ENCODE measurements at regions not wholly inside any gene's neighbourhood (a gene's known extent, or its start where the extent isn't known, plus 50 kb on each side); places are given as distances from the start of the nearest gene placed in this dataset.

DNA sequence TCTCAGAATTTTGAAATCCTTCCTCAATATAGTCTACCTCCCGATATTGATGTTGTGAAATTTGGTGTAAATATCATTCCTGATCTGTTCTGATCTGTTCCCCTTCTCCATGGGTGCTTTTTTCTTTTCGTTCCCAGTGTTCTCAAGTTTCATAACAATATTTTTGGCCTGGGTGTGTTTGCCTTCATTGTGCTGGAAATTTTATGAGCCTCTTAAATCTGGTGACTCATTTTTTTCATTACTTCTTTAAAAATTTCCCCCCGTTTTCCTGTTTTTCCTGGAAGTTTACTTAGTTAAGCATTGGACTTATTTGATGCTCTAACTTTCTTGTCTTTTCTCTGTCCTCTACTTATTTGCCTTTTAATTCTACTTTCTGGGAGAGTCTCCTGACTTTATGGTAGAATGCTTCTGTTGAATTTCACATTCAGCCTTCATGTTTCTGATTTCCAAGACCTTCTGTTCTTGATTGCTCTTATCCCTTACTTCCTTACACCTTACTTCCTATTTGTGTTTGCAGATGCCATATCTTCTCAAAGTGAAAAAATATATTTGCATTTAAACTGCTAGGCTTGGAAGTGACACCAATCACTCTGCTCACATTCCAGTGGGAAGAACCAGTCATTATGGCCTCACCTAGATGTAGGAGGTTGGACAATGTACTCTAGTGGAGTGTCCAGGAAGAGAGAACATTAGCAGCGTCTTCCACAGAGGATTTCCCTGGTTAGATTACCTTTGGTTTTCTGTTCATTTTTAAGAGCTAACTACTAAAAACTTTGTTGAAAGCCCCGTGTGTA lies 441.9 kb downstream of the ARHGEF28 start:
- peak; percentile 19 for DNase-seq (ENCODE audit: low spot score)

DNA sequence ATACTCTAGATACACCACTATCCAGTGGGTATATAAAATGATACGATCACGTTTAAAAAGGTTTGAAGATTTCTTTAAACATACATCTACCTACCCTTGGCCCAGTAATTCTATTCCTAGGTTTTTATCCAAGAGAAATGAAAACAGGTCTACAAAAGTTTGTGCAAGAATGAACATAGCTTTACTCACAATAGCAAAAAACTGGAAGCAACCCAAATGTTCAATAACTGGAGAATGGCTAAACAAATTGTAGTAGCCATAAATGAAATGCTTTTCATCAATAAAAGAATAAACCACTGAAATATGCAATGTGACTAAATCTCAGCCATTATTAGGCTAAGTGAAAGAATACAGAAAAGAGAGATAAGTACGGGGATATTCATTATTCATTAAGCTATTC lies 438.9 kb downstream of the ARHGEF28 start:
- no peak for DNase-seq (ENCODE audit: low spot score)

DNA sequence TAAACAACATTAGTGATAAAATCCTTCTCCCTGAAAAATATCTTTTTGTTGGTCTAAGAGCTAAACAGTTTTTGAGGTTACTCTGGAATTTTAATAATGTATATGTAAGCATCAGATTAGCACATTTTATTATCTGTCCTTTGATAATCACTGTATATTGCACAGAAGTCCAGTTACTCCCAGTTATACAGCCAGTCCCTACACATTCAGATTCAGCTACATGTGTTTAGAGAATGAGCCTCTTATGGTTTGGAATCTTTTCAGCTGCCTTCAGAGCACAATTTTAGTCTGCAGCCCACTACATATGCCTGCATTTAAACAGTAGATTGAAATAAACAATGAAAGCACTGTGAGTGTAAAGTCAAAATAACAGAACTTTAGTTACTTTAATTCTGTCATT lies 438.2 kb downstream of the ARHGEF28 start:
- DNase-seq (ENCODE audit: low spot score), result peak; percentile 18

DNA sequence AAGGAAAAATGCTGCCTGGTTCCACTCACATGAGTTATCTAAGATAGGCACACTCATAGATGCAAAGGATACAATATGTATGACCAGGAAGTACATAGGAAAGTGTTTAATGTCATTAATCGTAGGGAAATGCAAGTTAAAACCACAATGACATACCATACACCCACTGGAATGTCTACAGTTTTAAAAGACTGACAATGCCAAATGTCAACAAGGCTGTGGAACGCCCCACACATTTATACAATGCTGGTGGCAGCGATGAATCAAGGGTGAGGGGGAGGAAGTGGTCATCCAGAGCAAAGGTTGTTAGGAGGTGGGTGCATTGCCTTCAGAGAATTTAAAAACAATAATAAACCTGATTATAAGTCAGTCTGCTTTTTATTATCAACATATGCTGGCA lies 437.8 kb downstream of the ARHGEF28 start:
- DNase-seq (ENCODE audit: low spot score), result no peak

DNA sequence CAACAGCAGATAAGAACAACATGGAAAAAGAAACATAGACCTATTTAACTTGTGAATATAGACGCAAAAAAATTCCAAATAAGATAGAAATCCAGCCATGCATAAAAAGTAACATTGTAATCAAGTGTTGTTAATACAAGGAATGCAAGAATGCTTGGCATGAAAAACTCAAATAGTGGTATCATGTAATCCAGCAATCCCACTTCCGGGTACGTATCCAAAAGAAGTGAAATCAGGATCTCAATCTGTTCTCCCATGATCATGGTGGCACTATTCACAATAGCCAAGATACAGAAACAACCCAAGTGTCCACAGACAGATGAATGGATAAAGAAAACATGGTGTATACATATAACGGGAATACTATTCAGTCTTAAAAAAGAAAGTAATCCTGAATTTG lies 437.4 kb downstream of the ARHGEF28 start:
- no peak for DNase-seq (ENCODE audit: low spot score)

GRCh38 chr5:74061292-74061691 lies 435.3 kb downstream of the ARHGEF28 start:
- DNase-seq (ENCODE audit: low spot score), result no peak

- no peak for DNase-seq (ENCODE audit: low spot score)
These were observed 433.7 kb downstream of the ARHGEF28 start for GRCh38 chr5:74059706-74060105.

DNA sequence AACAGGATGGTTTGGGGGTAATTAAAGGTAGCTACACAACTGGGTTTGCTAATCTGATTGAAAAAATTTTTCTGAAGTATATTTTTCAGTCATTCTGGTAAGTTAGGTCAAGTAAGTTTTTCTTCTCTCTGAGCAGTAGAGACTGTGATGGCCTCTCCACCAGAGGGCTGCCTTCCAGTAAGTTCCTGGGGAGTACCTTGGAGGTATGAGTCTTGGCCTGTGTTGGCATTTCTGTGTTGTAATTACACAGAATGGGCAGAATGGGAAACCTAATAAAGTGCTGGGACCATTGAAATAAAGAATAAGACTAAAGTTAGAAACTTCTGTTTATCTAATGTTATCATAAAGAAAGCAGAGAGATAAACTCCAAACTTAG lies 430.8 kb downstream of the ARHGEF28 start:
- peak; percentile 23 for DNase-seq (ENCODE audit: low spot score)

DNA sequence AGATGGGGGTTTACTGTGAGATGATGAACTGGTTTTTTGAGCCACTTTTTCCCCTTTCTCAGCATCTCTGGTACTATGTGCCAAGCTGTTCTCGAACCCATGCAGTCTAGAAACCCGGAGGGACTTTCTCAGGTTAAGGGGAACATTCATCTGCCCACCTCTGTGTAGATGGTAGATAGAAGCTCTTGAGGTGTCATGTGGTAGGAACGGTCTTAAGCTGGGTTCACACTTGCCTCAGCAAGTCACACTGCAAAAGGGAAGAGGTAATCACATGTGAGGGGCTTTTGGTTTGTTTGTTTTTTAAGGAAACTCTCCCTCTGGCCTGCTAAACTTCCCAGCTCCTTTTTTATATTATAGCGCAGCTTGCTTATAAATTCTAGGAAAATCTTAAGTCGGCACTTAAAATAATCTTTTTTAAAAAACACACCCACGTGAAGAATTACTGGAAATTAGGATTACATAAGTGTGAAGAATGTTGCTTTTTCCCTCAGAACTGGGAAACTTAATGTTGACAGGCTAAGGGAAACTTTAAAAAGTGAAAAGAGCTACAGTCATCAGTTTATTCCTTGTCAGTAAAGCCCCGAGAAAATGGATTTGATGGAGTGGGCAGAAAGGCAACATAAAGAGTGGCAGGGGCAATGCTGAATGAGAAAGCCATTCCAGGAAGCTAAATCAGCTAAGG lies 430.3 kb downstream of the ARHGEF28 start:
- DNase-seq (ENCODE audit: low spot score), result peak; percentile 47

- DNase-seq (ENCODE audit: low spot score), result no peak
These were observed 429.6 kb downstream of the ARHGEF28 start for GRCh38 chr5:74055486-74056106.

GRCh38 chr5:74054641-74055421 lies 428.8 kb downstream of the ARHGEF28 start:
- DNase-seq (ENCODE audit: low spot score), result peak; percentile 72

- DNase-seq (ENCODE audit: low spot score), result no peak
These were observed 428.1 kb downstream of the ARHGEF28 start for GRCh38 chr5:74054139-74054538.

GRCh38 chr5:74052441-74053221 lies 426.6 kb downstream of the ARHGEF28 start:
- no peak for DNase-seq (ENCODE audit: low spot score)

GRCh38 chr5:74051076-74051475 lies 425.1 kb downstream of the ARHGEF28 start:
- no peak for DNase-seq (ENCODE audit: low spot score)

- DNase-seq (ENCODE audit: low spot score), result no peak
These were observed 418.9 kb downstream of the ARHGEF28 start for GRCh38 chr5:74044936-74045335.

DNA sequence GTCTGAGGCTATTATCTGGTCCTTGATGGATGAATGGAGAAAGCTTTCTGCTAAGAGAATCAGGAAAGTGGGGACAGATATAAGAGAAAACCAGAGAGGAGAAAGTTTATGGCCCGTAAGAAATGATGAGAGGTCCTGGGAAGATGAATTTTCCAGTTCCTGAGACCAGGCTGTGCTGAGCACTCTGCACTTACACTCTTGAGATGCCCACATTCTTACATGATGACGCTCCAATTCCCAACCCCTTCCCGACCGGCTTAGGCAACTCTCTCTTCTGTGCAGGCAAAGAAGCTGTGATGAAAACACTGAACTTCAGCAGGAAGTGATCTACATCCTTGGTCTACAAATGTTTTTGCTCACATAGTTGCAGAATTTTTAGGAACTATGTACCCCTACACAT lies 417.0 kb downstream of the ARHGEF28 start:
- peak; percentile 88 for DNase-seq (ENCODE audit: low spot score)

DNA sequence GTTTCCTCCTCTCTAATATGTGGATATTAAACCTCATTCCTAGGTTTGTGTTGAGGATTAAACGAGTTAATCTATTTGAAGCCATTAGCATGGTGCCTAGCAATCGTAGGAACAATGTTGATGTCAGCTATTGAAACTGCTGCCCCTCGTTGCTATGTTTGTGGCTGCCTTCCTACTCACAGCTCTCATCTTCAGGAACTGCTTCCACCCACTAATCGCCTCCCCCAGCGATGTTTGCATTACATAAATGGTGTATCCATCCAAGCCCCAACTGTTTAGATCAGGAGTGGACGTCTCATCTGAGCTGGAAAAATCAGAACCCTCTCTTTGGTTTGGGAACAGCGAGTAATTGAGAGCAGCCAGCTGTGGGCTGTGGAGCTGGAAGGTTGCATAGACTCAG lies 416.6 kb downstream of the ARHGEF28 start:
- DNase-seq (ENCODE audit: low spot score), result no peak

DNA sequence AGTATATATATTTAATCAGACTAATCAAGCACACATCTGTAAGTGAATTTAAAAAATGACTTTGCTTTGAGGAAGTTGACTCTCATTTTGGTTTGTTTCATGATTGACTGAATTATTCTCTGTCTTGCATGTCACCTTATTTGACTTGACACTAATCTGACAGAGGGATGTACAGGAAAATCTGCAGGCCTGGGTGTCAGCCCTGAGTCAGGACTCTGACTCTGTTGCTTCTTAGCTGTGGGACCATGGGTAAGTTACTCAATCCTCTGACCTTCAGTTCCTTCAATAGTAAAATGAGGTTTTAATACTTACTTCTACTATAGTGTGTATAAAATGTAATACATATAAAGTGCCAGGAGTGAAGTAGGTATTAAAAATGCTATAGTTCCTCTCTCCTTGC lies 415.9 kb downstream of the ARHGEF28 start:
- DNase-seq (ENCODE audit: low spot score), result no peak

GRCh38 chr5:74040811-74041491 lies 415.0 kb downstream of the ARHGEF28 start:
- DNase-seq (ENCODE audit: low spot score), result no peak

DNA sequence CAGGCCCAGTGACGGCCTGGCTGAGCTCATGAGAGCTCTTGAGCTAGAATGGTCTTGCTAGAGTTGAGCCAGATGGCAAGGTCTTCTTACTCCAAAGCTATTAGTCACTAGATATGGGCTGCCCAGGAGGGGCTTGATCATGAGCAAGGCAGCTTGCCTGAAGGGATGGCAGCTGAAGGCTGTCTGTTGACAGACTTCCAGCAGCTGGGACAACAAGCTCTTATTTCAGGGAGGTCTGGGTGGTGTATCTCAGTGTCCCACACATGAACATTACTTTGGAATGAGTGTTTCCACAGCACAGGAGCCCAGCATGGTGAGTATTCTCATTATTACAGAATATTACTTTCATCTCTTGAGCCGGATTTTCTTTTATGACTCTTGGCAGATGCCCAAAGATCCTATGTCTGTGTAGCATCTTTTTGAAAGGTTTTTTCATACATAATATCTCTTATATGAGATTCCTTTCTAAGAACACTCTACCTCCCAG lies 414.1 kb downstream of the ARHGEF28 start:
- peak; percentile 97 for DNase-seq (ENCODE audit: low spot score)
